Activated T-cell treated with anti-CD3 and anti-CD28 coated beads, Interleukin-2, amount 50 U/mL, for 1 hour (primary cell): ENCODE measurements at regions not wholly inside any gene's neighbourhood (a gene's known extent, or its start where the extent isn't known, plus 50 kb on each side); places are given as distances from the start of the nearest gene placed in this dataset.
"Not testable (repeated sequence)": the region's sequence is repeated elsewhere in the genome, so short reads cannot be mapped to it uniquely, and the experiment has no call there.

ENCODE experiments used
- DNase-seq: peaks from one replicate; pipeline ENCODE4 v3.0.0-alpha.2; 2020

GRCh38 chr1:14270821-14271220, 327.7 kb upstream of the KAZN start:
- no peak for DNase-seq

- DNase-seq: no peak
Observed at GRCh38 chr1:14273811-14274210, 324.7 kb upstream of the KAZN start.

- DNase-seq: not testable (repeated sequence)
Observed at GRCh38 chr1:14279891-14280290, 318.6 kb upstream of the KAZN start.

- DNase-seq: no peak
Observed at GRCh38 chr1:14280909-14281308, 317.6 kb upstream of the KAZN start.

- DNase-seq: no peak
Observed at GRCh38 chr1:14281412-14281811, 317.1 kb upstream of the KAZN start.

- DNase-seq: no peak
Observed at GRCh38 chr1:14282707-14283106, 315.8 kb upstream of the KAZN start.

- no peak for DNase-seq
Observed at GRCh38 chr1:14285238-14285637, 313.2 kb upstream of the KAZN start.

GRCh38 chr1:14291182-14291581, 307.3 kb upstream of the KAZN start:
- DNase-seq: not testable (repeated sequence)

- DNase-seq: no peak
Observed at GRCh38 chr1:14292520-14292919, 306.0 kb upstream of the KAZN start.

- DNase-seq: no peak
Observed at GRCh38 chr1:14294006-14294405, 304.5 kb upstream of the KAZN start.

- no peak for DNase-seq
Observed at GRCh38 chr1:14294860-14295536, 303.5 kb upstream of the KAZN start.

- no peak for DNase-seq
Observed at GRCh38 chr1:14296795-14297194, 301.7 kb upstream of the KAZN start.

GRCh38 chr1:14297356-14297755, 301.1 kb upstream of the KAZN start:
- DNase-seq: no peak

GRCh38 chr1:14298806-14299205, 299.7 kb upstream of the KAZN start:
- DNase-seq: no peak

- DNase-seq: no peak
Observed at GRCh38 chr1:14300991-14301703, 297.3 kb upstream of the KAZN start.

GRCh38 chr1:14301704-14302024, 296.8 kb upstream of the KAZN start:
- DNase-seq: no peak

GRCh38 chr1:14302025-14302424, 296.5 kb upstream of the KAZN start:
- no peak for DNase-seq

GRCh38 chr1:14303011-14303410, 295.5 kb upstream of the KAZN start:
- no peak for DNase-seq

- DNase-seq: no peak
Observed at GRCh38 chr1:14304381-14304865, 294.1 kb upstream of the KAZN start.

- DNase-seq: no peak
Observed at GRCh38 chr1:14308460-14308859, 290.0 kb upstream of the KAZN start.

- DNase-seq: no peak
Observed at GRCh38 chr1:14309984-14310383, 288.5 kb upstream of the KAZN start.

- no peak for DNase-seq
Observed at GRCh38 chr1:14310476-14310875, 288.0 kb upstream of the KAZN start.

GRCh38 chr1:14313731-14314431, 284.6 kb upstream of the KAZN start:
- no peak for DNase-seq

GRCh38 chr1:14318830-14319229, 279.7 kb upstream of the KAZN start:
- DNase-seq: no peak
